Epithelial cell of esophagus (primary cell): ENCODE measurements at regions not wholly inside any gene's neighbourhood (a gene's known extent, or its start where the extent isn't known, plus 50 kb on each side); places are given as distances from the start of the nearest gene placed in this dataset.
A peak's percentile ranks its signal among the peaks of the same experiment; 100 is the strongest.

ENCODE experiments used
- DNase-seq: peaks from one replicate; pipeline ENCODE4 v3.0.0; 2010; ENCODE audit warnings: low read depth
- H3K4me3 ChIP-seq: 2 replicates; pipeline ENCODE4 v1.5.1; 2011; ENCODE audit warnings: mild to moderate bottlenecking, low read length, control low read depth
- TF ChIP-seq, protein P1 (sequence below): IDR thresholded peaks from 2 replicates; pipeline ENCODE4 v1.5.1; 2011; ENCODE audit warnings: low read depth, mild to moderate bottlenecking, low read length, control low read depth, inconsistent platforms; ENCODE audit not compliant: insufficient read depth; ENCODE audit errors: missing control alignments

DNA sequence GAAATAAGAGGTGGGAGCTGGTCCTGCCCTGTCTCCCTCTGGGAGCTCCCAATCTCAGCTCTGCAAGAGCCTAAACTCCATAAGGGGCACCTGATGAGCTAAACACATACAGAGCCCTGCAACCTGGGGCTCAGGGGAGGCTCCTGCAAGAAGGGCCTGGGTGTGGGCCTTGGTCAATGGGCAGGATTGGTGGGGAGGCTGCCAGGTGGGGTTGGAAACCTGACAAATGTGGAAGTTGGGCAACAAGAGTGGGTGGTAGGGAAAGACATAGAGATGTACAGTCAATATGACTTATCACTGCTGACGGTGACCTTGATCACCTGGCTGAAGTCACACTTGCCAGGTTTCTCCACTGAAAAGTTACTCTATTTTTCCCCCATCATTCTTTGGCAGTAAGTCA, 209.9 kb downstream of the TTC32 start:
- TF ChIP-seq, protein P1, sequence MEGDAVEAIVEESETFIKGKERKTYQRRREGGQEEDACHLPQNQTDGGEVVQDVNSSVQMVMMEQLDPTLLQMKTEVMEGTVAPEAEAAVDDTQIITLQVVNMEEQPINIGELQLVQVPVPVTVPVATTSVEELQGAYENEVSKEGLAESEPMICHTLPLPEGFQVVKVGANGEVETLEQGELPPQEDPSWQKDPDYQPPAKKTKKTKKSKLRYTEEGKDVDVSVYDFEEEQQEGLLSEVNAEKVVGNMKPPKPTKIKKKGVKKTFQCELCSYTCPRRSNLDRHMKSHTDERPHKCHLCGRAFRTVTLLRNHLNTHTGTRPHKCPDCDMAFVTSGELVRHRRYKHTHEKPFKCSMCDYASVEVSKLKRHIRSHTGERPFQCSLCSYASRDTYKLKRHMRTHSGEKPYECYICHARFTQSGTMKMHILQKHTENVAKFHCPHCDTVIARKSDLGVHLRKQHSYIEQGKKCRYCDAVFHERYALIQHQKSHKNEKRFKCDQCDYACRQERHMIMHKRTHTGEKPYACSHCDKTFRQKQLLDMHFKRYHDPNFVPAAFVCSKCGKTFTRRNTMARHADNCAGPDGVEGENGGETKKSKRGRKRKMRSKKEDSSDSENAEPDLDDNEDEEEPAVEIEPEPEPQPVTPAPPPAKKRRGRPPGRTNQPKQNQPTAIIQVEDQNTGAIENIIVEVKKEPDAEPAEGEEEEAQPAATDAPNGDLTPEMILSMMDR = no peak
- no peak for DNase-seq
- no peak overlapping the region for H3K4me3 ChIP-seq

DNA sequence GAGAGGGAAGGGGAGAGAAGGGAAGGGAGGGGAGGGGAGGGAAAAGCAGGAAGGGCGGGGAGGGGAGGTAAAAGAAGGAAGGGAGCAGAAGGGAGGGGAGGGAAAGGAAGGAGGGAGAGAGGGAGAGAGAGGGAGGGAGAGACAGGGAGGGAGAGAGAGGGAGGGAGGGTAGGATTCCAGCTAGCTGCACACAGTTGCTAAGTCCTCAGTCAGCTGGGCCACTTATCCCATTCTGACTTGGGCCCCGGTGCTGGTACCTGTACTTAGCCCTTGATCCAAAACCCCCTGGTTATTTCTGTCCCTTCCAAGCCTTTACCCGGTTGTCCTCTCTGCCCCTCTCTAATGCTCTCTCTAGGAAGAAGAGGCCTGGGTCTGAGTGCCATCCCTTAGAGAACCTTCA, 211.4 kb downstream of the TTC32 start:
- DNase-seq = no peak
- H3K4me3 ChIP-seq = no peak overlapping the region

GRCh38 chr2:19689646-19690168, 212.1 kb downstream of the TTC32 start:
- TF ChIP-seq, protein P1 = no peak
- no peak for DNase-seq
- no peak overlapping the region for H3K4me3 ChIP-seq

More for the DNA sequence above, 211.4 kb downstream of the TTC32 start:
- TF ChIP-seq, protein P1 = no peak

DNA sequence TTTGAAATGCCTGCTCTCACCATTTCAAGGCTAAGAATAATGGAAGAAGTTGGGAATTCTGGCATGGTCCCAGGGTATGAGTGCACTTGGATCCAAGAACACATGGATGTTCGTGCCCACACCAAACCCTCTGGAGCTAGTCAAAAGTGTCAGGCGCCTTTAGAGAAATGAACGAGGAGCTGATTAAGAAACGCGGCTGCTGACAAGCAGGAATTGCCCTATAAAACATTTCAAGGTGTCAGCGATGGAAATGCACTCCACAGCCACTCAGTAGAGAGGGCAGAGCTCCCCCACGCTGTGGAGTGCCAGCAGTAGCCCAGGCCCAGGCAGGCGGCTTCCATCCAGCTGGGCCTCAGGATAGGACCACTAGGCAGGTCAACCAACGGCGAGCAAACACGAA, 213.7 kb downstream of the TTC32 start:
- H3K4me3 ChIP-seq = no peak overlapping the region

GRCh38 chr2:19687017-19687659, 214.6 kb downstream of the TTC32 start:
- H3K4me3 ChIP-seq = no peak overlapping the region
- TF ChIP-seq, protein P1 = no peak
- no peak for DNase-seq

More for the DNA sequence above, 213.7 kb downstream of the TTC32 start:
- no peak for DNase-seq
- TF ChIP-seq, protein P1 = no peak

DNA sequence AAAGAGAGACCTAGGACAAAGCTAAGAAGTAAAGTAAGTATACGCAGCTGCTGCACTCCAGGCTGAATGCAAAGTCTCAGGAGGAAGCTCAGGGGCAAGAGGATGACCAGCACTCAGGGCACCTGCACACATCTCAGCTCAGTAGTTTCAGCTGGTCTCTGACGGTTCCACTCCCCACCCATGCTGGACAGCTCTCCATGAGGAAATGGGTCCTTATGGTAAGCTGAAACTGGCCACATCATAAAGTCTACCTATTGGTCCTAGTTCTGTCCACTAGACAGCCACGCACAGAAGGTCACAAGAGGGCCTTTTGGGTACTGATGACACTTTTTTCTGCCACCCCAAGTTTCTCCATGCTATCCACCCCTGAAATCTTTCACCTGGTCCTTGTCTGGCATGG, 215.3 kb downstream of the TTC32 start:
- TF ChIP-seq, protein P1 = no peak
- H3K4me3 ChIP-seq = no peak overlapping the region
- no peak for DNase-seq

- peak; percentile 17 for DNase-seq
- H3K4me3 ChIP-seq = no peak overlapping the region
- TF ChIP-seq, protein P1 = no peak
Measured at GRCh38 chr2:19685731-19686130, 216.1 kb downstream of the TTC32 start.
